Colonic mucosa (tissue), 4 donors: ENCODE measurements at regions not wholly inside any gene's neighbourhood (a gene's known extent, or its start where the extent isn't known, plus 50 kb on each side); places are given as distances from the start of the nearest gene placed in this dataset.

Experiments used
- DNase-seq: peaks from one replicate; pipeline ENCODE4 v3.0.0-alpha.2; 2020
- H3K27ac ChIP-seq: fragments of 200-600 bp; one replicate; pipeline ENCODE4 v1.8.0; 2021
- H3K27me3 ChIP-seq: fragments of 200-600 bp; one replicate; pipeline ENCODE4 v1.8.0; 2021
- H3K36me3 ChIP-seq: fragments of 200-600 bp; one replicate; pipeline ENCODE4 v1.8.0; 2021
- H3K4me1 ChIP-seq: fragments of 200-600 bp; one replicate; pipeline ENCODE4 v1.8.0; 2021; ENCODE audit warnings: mild to moderate bottlenecking
- H3K4me3 ChIP-seq: fragments of 200-600 bp; one replicate; pipeline ENCODE4 v1.8.0; 2021
- H3K9ac ChIP-seq, 2 donors: one replicate each; pipeline ENCODE4 v1.7.0; 2013; ENCODE audit warnings: control low read depth in 2 of 2, low read depth in 2 of 2, low read length in 2 of 2
- H3K9me3 ChIP-seq: fragments of 200-600 bp; one replicate; pipeline ENCODE4 v1.8.0; 2021
- CTCF ChIP-seq: fragments of 200-600 bp; IDR thresholded peaks from one replicate; pipeline ENCODE4 v1.8.0; 2022; ENCODE audit warnings: antibody characterized with exemption, mild to moderate bottlenecking
- intact Hi-C: fragments of 100-400 bp; cut with DNase I; formaldehyde crosslinking; loops from one replicate; pipeline ENCODE4 v1.14.1; 2022
- donor health status: healthy.
- donor health status: DM: no; HTN: no; CAD: no.
- donor health status: DM: no; HTN: no; CAD: no.

- Histone ChIP-seq H3K4me1 (no peaks in the 10 kb centered on the region), H3K9ac (no peak overlapping the region), H3K27me3 (no peaks in the 10 kb centered on the region), H3K9me3 (no peaks in the 10 kb centered on the region), H3K27ac (no peak overlapping the region), H3K36me3 (no peaks in the 10 kb centered on the region), H3K4me3 (no peak overlapping the region)
- no peak for DNase-seq
- no peak for TF ChIP-seq CTCF
- intact Hi-C loops = no loop called here
Observed at GRCh38 chr6:6834356-6835222, 246.1 kb downstream of the LY86 start.

- Histone ChIP-seq H3K4me1 (no peaks in the 10 kb centered on the region), H3K9me3 (no peaks in the 10 kb centered on the region)
- TF ChIP-seq CTCF = no peak
Observed at GRCh38 chr6:6835223-6835503, 246.6 kb downstream of the LY86 start.

GRCh38 chr6:6836609-6837406 lies 248.3 kb downstream of the LY86 start:
- H3K27ac ChIP-seq = no peak overlapping the region
- TF ChIP-seq CTCF = no peak
- no peak overlapping the region for H3K9ac ChIP-seq
- H3K36me3 ChIP-seq = no peaks in the 10 kb centered on the region
- H3K4me3 ChIP-seq = no peak overlapping the region
- H3K27me3 ChIP-seq = no peaks in the 10 kb centered on the region
- intact Hi-C loops = no loop called here
- DNase-seq = no peak
- no peaks in the 10 kb centered on the region for H3K9me3 ChIP-seq
- H3K4me1 ChIP-seq = no peaks in the 10 kb centered on the region

More at GRCh38 chr6:6835223-6835503, 246.6 kb downstream of the LY86 start:
- no peaks in the 10 kb centered on the region for H3K27me3 ChIP-seq
- no peak overlapping the region for H3K9ac ChIP-seq
- intact Hi-C loops = no loop called here
- no peaks in the 10 kb centered on the region for H3K36me3 ChIP-seq
- no peak for DNase-seq
- no peak overlapping the region for H3K27ac ChIP-seq
- H3K4me3 ChIP-seq = no peak overlapping the region

- no peaks in the 10 kb centered on the region for H3K36me3 ChIP-seq
- no peaks in the 10 kb centered on the region for H3K4me1 ChIP-seq
- no peak overlapping the region for H3K4me3 ChIP-seq
- H3K27me3 ChIP-seq = no peaks in the 10 kb centered on the region
- no peak for DNase-seq
- H3K9me3 ChIP-seq = no peaks in the 10 kb centered on the region
- no peak for TF ChIP-seq CTCF
- intact Hi-C loops = no loop called here
- no peak overlapping the region for H3K9ac ChIP-seq
- no peak overlapping the region for H3K27ac ChIP-seq
Observed at GRCh38 chr6:6837541-6838080, 249.1 kb downstream of the LY86 start.

GRCh38 chr6:6840831-6841291 lies 252.3 kb downstream of the LY86 start:
- no peak for DNase-seq
- intact Hi-C loops = no loop called here
- Histone ChIP-seq H3K4me3 (no peak overlapping the region), H3K9ac (no peak overlapping the region), H3K27ac (no peak overlapping the region), H3K27me3 (no peaks in the 10 kb centered on the region), H3K4me1 (no peaks in the 10 kb centered on the region), H3K9me3 (no peaks in the 10 kb centered on the region), H3K36me3 (no peaks in the 10 kb centered on the region)
- TF ChIP-seq CTCF = no peak
